PC-3 (cell line): ENCODE measurements at regions not wholly inside any gene's neighbourhood (a gene's known extent, or its start where the extent isn't known, plus 50 kb on each side); places are given as distances from the start of the nearest gene placed in this dataset.

Source experiments
- EZH2 ChIP-seq: fragments of 300-600 bp; sonication (generic); IDR thresholded peaks from one replicate; pipeline ENCODE4 v1.6.1; 2017; ENCODE audit warnings: antibody characterized with exemption, mild to moderate bottlenecking, low read length; ENCODE audit not compliant: unreplicated experiment
- TF ChIP-seq, protein P1 (sequence below): fragments of 300-600 bp; sonication (generic); conservative IDR thresholded peaks from 2 replicates; pipeline ENCODE4 v1.5.1; 2017; ENCODE audit warnings: antibody characterized with exemption, low read depth, mild to moderate bottlenecking, low read length

DNA sequence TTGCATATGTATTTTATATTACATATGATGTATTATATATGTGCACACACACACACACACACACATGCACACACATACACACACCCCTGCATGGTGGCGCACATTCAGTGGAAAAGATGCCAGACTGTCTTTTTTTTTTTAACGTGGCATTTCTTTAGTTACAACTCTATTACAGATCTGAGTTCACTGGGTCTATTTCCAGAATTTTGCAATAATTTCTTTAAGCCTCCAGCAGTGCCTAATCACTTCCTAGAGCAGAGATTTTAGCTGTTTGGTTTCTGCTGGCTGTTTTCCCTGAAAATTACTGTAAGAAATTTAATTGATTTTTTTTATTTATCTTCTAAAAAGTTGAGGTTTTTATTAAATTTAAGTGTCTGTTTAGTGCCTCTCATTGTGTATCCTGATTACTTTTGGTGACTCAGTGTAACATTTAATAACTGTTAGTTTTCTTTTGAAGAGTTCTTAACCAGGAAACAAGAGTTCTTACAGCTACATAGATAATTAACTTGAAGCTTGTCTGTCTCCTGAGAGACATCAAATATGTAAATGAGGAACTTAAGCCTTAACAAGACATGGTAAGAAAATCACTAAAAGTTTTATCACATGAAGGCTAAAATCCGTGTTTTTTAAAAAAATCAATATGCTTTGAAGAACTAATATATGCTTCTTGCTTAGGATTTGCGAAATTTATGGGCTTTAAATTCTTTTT lies 232.0 kb downstream of the MDFIC start:
- TF ChIP-seq, protein P1, sequence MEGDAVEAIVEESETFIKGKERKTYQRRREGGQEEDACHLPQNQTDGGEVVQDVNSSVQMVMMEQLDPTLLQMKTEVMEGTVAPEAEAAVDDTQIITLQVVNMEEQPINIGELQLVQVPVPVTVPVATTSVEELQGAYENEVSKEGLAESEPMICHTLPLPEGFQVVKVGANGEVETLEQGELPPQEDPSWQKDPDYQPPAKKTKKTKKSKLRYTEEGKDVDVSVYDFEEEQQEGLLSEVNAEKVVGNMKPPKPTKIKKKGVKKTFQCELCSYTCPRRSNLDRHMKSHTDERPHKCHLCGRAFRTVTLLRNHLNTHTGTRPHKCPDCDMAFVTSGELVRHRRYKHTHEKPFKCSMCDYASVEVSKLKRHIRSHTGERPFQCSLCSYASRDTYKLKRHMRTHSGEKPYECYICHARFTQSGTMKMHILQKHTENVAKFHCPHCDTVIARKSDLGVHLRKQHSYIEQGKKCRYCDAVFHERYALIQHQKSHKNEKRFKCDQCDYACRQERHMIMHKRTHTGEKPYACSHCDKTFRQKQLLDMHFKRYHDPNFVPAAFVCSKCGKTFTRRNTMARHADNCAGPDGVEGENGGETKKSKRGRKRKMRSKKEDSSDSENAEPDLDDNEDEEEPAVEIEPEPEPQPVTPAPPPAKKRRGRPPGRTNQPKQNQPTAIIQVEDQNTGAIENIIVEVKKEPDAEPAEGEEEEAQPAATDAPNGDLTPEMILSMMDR = no peak
- TF ChIP-seq EZH2 = no peak
